ENCODE measurements at regions not wholly inside any gene's neighbourhood (a gene's known extent, or its start where the extent isn't known, plus 50 kb on each side); places are given as distances from the start of the nearest gene placed in this dataset.
"Not testable (repeated sequence)": the region's sequence is repeated elsewhere in the genome, so short reads cannot be mapped to it uniquely, and the experiment has no call there.

GRCh38 chr20:52098186-52098585 lies 93.4 kb downstream of the ZFP64 start:
- DNase-seq (ENCODE audit: low read depth in 4 of 4, low spot score in 1 of 4) = no peak

GRCh38 chr20:52096117-52096516 lies 95.5 kb downstream of the ZFP64 start:
- no peak for DNase-seq (ENCODE audit: low read depth in 4 of 4, low spot score in 1 of 4)

GRCh38 chr20:52094693-52095092 lies 96.9 kb downstream of the ZFP64 start:
- DNase-seq (ENCODE audit: low read depth in 4 of 4, low spot score in 1 of 4) = no peak

GRCh38 chr20:52093575-52093974 lies 98.0 kb downstream of the ZFP64 start:
- no peak for DNase-seq (ENCODE audit: low read depth in 4 of 4, low spot score in 1 of 4)

- DNase-seq (ENCODE audit: low read depth in 4 of 4, low spot score in 1 of 4) = no peak
Measured at GRCh38 chr20:52090035-52090434, 101.5 kb downstream of the ZFP64 start.

GRCh38 chr20:52087471-52087870 lies 104.1 kb downstream of the ZFP64 start:
- no peak for DNase-seq (ENCODE audit: low read depth in 4 of 4, low spot score in 1 of 4)

GRCh38 chr20:52086878-52087277 lies 104.7 kb downstream of the ZFP64 start:
- DNase-seq (ENCODE audit: low read depth in 4 of 4, low spot score in 1 of 4) = no peak

- no peak for DNase-seq (ENCODE audit: low read depth in 4 of 4, low spot score in 1 of 4)
Measured at GRCh38 chr20:52084727-52085126, 106.9 kb downstream of the ZFP64 start.

GRCh38 chr20:52083627-52084232 lies 107.8 kb downstream of the ZFP64 start:
- peak in 1 of 4 experiments; percentile 18 for DNase-seq (ENCODE audit: low read depth in 4 of 4, low spot score in 1 of 4)

GRCh38 chr20:52082612-52083011 lies 109.0 kb downstream of the ZFP64 start:
- no peak for DNase-seq (ENCODE audit: low read depth in 4 of 4, low spot score in 1 of 4)

GRCh38 chr20:52081791-52082190 lies 109.8 kb downstream of the ZFP64 start:
- no peak for DNase-seq (ENCODE audit: low read depth in 4 of 4, low spot score in 1 of 4)

- DNase-seq (ENCODE audit: low read depth in 4 of 4, low spot score in 1 of 4) = no peak
Measured at GRCh38 chr20:52081066-52081465, 110.5 kb downstream of the ZFP64 start.

GRCh38 chr20:52078289-52078688 lies 113.3 kb downstream of the ZFP64 start:
- no peak for DNase-seq (ENCODE audit: low read depth in 4 of 4, low spot score in 1 of 4)

GRCh38 chr20:52076164-52076563 lies 115.4 kb downstream of the ZFP64 start:
- DNase-seq (ENCODE audit: low read depth in 4 of 4, low spot score in 1 of 4) = no peak

GRCh38 chr20:52075400-52075799 lies 116.2 kb downstream of the ZFP64 start:
- DNase-seq (ENCODE audit: low read depth in 4 of 4, low spot score in 1 of 4) = no peak

- no peak for DNase-seq (ENCODE audit: low read depth in 4 of 4, low spot score in 1 of 4)
Measured at GRCh38 chr20:52071136-52071535, 120.4 kb downstream of the ZFP64 start.

GRCh38 chr20:52064931-52065330 lies 126.6 kb downstream of the ZFP64 start:
- no peak for DNase-seq (ENCODE audit: low read depth in 4 of 4, low spot score in 1 of 4)

GRCh38 chr20:52062452-52063209 lies 128.9 kb downstream of the ZFP64 start:
- DNase-seq (ENCODE audit: low read depth in 4 of 4, low spot score in 1 of 4) = no peak

- DNase-seq (ENCODE audit: low read depth in 4 of 4, low spot score in 1 of 4) = no peak
Measured at GRCh38 chr20:52060794-52061714, 130.5 kb downstream of the ZFP64 start.

- not testable (repeated sequence) for DNase-seq (ENCODE audit: low read depth in 4 of 4, low spot score in 1 of 4)
Measured at GRCh38 chr20:52057133-52057532, 134.4 kb downstream of the ZFP64 start.

GRCh38 chr20:52056203-52057062 lies 135.1 kb downstream of the ZFP64 start:
- no peak for DNase-seq (ENCODE audit: low read depth in 4 of 4, low spot score in 1 of 4)

Data from stimulated activated CD4-positive, alpha-beta T cell treated with anti-CD3 and anti-CD28 coated beads, Interleukin-1b, Interleukin-23, amount 100 ng/mL, for 24 hours (primary cell).